ENCODE measurements at regions not wholly inside any gene's neighbourhood (a gene's known extent, or its start where the extent isn't known, plus 50 kb on each side); places are given as distances from the start of the nearest gene placed in this dataset.
"Not testable (repeated sequence)": the region's sequence is repeated elsewhere in the genome, so short reads cannot be mapped to it uniquely, and the experiment has no call there.

DNA sequence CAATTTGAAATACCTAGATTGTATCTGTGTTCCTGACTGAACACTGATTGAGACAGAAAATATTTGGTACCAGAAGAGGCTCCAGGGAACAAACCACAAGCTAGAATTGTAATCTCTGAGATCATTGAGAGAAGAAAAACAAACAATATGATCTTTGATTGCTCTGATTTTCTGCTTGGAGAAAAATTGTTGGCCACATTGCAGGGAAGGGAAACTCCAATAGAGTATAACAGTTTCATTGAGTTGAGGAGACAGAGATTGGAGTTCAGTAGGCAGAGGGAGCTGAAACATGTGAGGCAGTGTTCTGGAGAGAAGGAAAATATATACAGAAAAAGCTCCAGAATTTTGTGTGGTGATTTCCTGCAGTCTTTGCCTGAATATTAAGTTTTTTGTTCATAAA, 158.2 kb downstream of the C4orf33 start:
- no peak for DNase-seq (ENCODE audit: low read depth in 2 of 2)

DNA sequence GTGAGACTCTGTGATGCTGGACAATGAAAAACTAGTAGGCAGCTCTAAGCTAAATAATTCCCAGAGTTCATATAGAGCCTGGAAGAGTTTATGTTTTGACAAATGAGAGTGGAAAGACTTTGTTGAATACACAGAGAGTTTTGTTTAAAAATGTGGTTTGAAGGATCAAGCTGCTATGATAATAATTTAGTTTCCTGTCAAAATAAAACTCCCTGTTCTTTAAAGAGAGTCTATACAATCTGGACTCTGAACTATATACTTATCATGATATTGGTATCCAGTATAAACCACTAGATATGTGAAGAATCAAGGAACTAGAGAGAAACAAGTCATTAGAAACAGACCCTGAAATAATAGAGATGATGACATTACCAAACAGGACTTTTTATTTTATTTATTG, 158.6 kb downstream of the C4orf33 start:
- DNase-seq (ENCODE audit: low read depth in 2 of 2): no peak

DNA sequence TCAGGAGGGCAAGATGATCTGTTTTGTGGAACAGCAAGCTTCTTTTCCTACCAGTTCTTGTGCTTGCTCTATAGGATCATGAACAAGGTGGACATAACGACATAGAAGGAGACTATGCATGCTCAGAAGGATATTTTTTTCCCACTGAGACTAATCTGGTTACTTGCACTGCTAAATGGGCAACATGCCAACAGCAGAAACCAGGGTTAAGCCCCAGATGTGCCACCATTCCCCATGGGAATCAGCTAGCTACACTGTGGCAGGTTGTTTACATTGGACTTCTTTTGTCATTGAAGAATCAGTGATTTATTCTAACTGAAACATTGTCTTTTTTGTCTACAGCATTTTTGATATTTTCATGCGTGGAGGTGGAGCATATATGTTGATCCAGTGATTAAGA, 165.6 kb downstream of the C4orf33 start:
- no peak for DNase-seq (ENCODE audit: low read depth in 2 of 2)

DNA sequence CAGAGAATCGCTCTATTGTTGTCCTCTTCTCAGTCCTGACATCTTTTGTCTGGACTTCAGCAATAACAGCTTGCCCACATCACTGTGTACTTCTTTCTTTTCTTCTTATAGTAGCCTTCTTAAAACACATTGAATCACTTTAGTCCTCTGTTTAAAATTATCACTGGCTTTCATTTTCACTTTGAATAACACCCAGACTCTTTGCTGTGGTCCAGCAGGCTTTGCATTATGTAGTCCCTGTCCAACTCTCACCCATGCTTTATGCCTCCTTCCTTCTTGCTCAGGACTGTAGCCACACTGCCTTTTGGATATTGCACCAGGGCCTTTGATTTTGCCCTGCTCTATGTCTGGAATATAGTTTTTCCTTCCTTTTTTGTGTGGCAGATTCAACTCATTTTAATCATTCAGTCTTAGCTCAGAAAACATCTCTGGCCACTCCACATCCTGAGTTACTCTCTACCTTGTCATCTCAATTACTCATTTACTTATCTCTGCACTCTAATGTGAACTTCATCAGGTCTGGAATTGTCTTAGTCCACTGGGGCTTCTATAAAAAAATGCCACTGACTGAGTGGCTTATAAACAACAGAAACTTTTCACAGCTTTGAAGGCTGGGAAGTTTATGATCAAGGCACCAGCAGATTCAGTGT, 168.2 kb downstream of the C4orf33 start:
- no peak for DNase-seq (ENCODE audit: low read depth in 2 of 2)

DNA sequence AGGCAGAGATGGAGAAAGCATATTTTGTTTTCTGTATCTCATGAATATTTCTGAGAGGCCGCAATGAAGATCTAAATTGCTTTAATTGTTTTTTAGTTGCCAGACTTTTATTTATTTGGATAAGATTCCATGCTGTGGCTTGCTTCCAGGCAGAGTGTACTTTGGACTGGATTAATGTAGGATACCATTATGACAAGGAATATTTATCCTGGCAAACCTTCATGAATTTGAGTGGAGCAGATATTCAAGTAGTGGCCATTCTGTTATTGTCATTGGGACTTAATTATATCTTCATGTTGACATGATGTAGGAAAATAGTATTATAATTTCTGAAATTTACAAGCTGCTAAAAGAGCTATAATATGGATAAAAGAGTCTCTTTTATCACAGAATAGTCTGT, 182.9 kb downstream of the C4orf33 start:
- no peak for DNase-seq (ENCODE audit: low read depth in 2 of 2)

DNA sequence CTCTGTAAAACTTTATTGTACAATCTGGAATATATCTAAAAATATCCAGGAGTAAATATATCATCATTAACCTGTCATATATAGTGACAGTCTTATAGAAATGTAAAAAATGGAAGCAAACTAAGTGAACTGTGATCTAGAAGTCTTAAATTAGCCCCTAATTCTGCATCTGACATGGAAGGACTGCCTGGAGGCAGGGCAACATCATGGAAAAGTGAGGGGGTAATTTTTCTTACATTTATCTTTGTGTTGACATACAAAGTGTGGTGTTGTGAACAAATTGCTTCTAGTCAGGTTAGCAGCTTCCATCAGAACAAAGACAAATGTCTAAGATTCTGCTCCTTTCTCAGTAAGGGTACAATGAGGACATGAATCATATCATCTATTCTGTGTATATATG, 186.3 kb downstream of the C4orf33 start:
- DNase-seq (ENCODE audit: low read depth in 2 of 2): no peak

DNA sequence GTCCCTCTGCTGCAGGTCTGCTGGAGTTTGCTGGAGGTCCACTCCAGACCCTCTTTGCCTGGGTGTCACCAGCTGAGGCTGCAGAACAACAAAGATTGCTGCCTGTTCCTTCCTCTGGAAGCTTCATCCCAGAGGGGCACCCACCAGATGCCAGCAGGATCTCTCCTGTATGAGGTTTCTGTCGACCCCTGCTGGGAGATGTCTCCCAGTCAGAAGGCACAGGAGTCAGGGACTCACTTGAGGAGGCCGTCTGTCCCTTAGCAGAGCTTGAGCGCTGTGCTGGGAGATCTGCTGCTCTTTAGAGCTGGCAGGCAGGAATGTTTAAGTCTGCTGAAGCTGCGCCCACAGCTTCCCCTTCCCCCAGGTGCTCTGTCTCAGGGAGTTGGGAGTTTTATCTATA, 196.2 kb downstream of the C4orf33 start:
- DNase-seq (ENCODE audit: low read depth in 2 of 2): not testable (repeated sequence)

DNA sequence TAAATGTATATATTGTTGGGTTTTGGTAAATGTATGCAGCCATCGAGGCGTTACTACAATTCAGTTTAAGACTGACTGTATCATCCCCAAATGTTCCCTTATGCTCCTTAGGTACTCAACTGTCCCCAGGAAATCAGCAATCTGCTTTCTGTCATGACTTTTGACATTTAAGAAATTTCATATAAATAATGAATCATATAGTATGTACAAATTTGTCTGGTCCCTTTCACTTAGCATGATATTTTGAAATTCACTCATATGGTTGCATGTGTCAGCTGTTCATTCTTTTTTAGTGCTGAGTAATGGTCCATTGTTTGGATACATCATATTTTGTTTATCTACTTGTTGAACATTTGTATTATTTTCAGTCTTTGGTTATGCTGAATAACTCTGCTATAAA, 218.8 kb downstream of the C4orf33 start:
- DNase-seq (ENCODE audit: low read depth in 2 of 2): no peak

DNA sequence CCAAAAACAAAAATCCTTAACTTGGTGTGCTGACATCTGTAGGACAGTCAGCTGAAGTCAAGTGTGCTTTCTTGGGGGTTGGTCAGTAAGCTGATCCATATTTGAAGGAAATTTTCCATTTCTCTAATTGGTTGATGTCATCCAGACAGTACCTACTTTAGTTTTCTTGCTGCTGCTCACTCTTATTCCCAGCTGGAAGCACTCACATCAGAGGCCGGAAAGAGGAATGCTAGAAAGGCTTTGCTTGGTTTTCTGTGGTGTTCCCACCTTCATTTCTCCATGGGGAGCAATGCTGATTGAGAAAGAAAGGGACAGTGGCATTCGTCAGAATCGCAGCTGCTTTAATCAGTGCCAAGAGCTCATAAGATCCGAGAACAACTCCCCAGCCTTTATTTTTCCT, 227.0 kb downstream of the C4orf33 start:
- no peak for DNase-seq (ENCODE audit: low read depth in 2 of 2)

DNA sequence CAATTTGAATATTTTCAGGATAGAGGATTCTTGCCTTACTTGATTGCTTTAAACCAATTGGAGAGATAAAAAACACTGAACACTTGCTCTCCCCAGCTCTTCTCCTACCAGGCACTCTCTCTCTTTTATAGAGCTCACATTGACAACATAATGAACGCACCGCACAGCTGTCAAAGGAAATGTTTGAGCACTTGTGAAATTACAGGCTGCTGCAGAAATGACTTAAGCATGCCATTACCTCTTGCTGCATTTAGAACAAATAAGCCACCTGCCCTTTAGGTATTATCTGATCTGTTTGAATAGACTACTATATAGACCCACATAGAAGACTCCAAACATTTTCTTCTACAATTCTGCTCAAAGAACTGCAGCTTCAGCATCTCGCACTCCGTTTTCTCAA, 227.7 kb downstream of the C4orf33 start:
- no peak for DNase-seq (ENCODE audit: low read depth in 2 of 2)

DNA sequence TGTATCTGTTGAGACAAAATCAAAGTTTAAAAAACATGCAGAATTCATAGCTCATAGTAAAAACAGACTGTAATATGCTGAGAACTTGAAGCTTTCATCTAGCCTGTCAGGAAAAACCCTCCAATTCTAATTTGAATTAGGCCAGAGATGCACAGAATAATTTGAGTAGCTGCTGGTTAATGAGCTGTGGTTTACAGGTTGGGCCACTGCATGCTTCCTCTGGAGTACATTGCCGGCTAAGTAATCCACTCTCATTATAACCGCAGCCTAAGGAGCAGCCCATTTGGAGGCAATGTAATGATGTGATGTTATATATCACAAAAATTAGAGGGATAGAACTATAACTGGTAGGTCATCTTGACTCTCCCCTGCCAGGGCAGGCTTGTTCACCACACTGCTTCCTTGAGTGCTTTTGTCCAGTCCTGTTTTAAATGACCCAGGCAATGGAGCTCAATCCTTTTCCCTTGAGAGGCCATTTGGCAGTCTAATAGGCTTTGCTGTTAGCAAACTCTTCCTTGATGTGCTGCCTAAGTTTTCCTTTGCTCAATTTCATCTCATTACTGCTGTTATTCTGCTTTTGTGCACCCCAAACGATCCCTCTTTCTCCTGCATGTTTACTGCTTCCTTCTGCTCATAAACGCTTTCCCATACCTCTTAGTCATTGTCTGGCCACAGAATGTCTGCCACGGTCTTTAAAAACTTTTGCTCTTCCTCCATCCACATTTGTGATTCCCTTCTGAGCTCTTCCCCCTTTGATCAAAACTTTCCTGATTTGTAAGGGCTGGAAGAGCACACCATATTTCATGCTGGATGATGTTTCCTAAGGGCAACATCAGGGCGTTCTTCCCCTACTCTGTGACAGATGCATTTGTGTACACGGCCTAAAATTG, 230.9 kb downstream of the C4orf33 start:
- no peak for DNase-seq (ENCODE audit: low read depth in 2 of 2)

DNA sequence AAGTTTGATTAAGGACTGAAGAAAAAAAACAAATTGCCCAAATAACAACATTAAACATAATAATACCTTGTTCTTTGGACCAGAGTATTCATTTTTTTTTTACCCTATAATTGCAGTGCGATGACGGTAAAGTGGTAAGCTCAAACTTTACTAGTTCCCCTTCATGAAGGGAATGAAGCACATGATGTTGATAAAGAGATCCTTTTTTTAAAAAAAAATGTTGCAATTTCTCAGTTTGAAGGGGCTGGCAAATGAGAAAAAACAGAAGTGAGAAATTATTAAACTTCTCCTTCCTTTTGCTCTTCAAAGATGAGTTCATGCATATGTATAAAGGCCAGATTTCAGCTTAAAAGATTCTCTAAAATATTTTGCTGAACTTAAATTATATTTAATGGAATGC, 231.7 kb downstream of the C4orf33 start:
- DNase-seq (ENCODE audit: low read depth in 2 of 2): no peak

DNA sequence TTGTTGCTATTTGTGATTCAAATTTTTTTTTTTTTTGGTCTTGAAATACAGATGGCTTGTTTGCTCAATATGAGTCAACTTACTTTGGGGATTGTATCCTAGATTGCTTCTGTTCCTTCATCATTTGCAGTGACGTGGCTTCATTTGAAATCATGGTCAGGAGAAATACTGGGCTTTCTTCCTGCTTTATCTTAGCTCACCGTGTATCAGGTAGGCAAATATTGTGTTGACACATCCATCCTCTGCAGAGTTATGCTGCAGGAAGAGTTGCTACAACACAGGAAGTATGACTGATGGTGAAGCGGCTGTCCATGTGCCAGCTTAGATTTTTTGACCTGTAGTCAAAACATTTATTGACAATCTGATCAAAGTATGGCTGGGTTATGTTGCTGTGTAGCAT, 232.2 kb downstream of the C4orf33 start:
- DNase-seq (ENCODE audit: low read depth in 2 of 2): no peak

DNA sequence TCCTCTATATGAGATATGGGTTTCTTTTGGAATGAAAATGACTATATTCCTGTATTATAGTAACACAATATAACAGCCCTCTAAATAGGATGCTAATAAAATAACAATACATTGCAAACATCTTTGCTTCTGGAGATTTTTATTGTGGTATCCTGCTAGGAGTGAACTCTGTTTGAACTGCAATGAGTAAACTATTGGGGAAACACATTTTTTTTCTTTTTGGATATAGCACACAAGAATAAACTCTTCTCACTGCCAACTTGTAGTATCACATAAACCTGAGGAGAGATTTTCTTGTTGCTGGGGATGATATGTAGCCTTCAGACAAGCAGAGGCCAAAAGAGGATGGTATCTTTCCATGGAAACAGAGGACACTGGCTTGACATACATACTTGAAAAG, 238.2 kb downstream of the C4orf33 start:
- DNase-seq (ENCODE audit: low read depth in 2 of 2): no peak

DNA sequence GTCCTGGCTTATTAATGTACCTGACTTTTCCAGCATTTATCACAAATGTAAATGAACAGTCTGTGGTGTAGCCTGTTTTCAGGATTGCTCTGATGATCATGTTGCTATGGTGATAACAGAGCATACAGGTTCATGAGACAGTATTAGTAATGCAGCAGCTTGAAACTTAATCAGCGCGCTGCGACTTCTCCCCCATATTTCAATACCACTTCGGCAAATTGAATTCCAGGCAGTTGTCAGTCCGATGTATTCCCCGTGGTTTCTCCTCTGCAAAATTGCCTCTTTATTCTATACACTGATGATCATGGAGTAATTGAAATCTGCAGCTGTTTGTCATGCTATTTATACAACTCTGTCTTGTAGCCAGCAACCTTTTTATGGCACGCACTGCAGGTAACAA, 239.3 kb downstream of the C4orf33 start:
- no peak for DNase-seq (ENCODE audit: low read depth in 2 of 2)

DNA sequence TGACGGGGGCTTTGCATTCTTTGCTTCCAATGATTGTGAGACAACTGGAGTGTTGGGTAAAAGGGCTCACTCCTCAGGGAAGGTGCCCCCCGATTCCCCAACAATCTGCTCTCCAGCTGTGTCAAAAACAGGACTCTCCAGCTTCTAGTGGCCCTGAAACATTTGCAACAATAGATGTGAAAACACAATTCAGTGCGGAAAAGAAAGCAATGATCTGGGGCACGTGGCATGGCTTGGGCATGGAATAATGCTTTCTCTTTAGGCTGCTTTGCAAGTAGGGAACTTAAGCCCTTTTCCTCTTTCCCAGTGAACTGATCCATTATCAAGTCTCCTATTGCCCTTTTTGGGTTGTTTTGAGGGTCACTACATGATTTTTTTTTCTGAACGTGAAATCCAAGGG, 239.9 kb downstream of the C4orf33 start:
- no peak for DNase-seq (ENCODE audit: low read depth in 2 of 2)

DNA sequence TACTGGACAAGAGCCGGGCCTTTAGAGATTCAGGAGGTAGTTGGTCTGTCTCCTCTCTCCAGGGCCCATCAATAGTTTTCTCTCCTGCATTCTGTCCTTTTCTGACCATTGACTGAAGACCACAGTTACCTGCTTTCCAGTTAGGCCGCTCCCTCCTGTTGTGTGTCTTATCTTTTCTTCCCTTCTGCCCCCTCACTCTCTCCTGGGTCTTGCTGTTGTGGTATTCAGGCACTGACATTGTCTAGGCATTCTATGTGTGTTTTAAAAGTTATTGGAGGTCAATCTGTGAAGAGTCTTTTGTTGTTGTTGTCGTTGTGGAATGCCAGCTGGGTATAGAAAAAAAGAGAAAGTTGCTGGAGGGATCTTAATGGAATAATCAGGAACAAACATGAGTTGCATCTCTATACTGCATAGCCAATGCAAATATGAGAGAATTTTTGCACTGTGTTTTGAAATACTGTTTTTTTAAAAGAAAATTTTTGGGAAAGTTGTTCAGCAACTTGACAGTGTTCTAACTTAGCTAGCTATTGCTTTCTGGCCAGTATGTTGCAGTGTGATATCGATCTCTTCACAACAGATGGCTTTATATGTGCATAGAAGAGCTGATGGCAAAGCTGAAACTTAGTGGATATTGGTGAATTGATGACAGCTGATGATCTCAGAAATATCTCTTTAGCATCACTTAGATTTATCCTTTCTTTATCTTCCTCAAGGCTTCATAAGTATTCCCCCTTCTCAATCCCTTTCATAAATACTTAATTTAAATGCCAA, 240.7 kb downstream of the C4orf33 start:
- DNase-seq (ENCODE audit: low read depth in 2 of 2): no peak

DNA sequence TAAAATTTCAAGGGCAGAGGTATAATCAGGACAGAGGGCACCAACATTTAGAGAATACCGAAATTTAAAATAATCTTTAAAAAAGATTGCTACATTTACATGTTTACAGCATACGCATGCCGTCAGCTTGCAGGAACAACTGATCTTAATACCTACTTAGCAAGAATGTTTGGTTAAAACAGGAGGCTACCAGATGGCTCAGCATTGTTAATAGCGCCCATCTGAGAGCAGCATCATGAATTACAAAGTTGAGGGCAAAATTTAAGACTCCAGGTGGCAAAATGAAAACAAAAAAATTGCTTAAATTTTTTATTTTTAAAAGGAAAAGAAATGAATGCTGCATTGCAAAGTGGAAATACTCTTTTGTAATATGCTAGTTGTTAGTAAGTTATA, 241.3 kb downstream of the C4orf33 start:
- no peak for DNase-seq (ENCODE audit: low read depth in 2 of 2)

DNA sequence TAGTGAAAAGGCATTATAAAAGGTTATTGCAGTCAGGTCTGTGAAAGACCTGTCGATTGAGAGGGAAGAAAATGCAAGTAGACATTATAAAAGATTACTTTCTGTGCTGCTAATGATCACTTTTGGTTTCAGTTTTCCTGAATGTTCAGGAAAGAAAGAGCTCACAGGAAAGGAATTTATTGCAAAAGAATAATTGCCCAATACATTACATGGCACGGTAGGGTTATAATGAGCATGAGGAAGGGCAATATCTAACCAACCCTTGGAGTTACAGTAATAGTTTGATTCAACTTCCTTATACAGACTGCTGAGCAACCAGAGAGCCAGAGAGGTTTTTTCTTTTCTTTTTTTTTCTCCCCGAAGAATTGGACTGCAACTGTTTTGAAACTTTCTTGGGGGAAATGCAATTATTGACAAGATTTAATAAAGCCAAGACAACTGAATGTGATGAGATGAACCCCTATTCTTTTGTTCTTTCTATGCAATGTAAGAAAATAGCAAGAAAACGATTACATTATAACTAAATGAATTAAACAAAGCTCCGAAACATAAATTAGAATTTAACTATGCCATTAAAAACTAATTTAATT, 247.0 kb downstream of the C4orf33 start:
- no peak for DNase-seq (ENCODE audit: low read depth in 2 of 2)

DNA sequence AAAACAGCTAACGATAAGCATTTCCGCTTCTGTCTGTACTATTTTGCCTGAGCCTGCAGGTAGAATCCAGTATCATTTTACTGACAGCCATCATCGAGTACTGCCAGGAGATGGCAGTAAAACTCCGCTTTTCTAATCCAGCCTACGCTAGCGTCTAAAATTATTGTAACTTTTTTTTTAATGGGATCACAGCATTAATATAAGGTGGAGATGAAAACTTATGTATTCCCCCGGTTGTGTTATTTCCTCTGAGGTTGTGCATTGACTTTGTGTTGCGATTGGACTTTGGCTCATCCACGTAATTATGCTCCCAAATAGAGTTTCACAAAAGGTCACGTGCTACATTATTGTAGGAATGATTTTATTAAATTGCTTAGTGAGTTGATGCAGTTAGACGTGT, 248.1 kb downstream of the C4orf33 start:
- no peak for DNase-seq (ENCODE audit: low read depth in 2 of 2)

DNA sequence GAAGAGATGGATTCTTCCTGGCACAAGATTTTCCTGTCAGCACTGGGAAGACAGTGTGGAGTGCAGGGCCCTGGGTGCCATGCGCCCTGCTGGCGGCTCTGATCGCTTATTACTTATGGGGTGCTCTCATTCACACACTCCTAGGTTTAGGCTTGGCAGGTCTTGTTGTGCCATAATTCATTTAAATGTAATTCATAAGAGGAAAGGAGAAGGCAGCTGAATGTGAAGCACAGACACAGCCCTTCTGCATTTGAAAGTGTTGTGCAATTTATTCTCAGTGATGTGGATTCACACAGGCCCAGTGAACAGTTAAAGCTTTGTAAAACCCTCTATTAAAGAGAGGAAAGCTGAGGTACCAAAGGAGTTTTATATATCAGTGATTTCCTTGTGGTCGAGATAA, 249.7 kb downstream of the C4orf33 start:
- DNase-seq (ENCODE audit: low read depth in 2 of 2): no peak

DNA sequence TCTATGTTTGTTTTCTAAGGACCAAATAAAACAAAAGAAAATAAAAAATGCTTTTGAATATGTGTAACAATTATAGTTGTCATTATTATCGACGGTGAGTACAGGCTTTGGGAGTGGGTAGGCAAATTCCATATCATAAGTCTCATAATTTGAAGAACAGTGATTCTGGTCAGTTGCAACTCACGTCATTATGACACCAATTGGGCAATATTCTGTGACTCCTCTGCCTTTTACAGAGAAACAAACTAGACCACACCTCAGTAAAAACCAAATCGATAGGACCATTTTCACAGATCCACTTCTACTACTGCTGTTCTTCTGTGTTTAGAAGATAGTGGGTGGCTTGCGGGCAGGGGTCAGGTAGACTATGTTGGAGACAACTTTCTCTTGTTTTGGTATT, 250.1 kb downstream of the C4orf33 start:
- no peak for DNase-seq (ENCODE audit: low read depth in 2 of 2)

All from stimulated activated CD8-positive, alpha-beta memory T cell treated with anti-CD3 and anti-CD28 coated beads, Interleukin-2, amount 100 ng/mL, for 48 hours (primary cell).